Fibroblast of lung (primary cell): ENCODE measurements at regions not wholly inside any gene's neighbourhood (a gene's known extent, or its start where the extent isn't known, plus 50 kb on each side); places are given as distances from the start of the nearest gene placed in this dataset.

ENCODE experiments used
- DNase-seq, 2 donors: peaks; one replicate each; pipeline versions ENCODE4 v3.0.0 to v3.0.0-alpha.2; 2010; ENCODE audit warnings: low read depth in 2 of 2
- H2AFZ ChIP-seq: 2 replicates; pipeline ENCODE4 v1.5.1; 2012; ENCODE audit warnings: low read length, control low read depth, inconsistent platforms
- H3K27ac ChIP-seq: 2 replicates; pipeline ENCODE4 v1.5.1; 2011; ENCODE audit warnings: low read length, control low read depth; ENCODE audit not compliant: insufficient read depth
- H3K27me3 ChIP-seq: 2 replicates; pipeline ENCODE4 v1.5.1; 2011; ENCODE audit warnings: mild to moderate bottlenecking, low read length; ENCODE audit not compliant: control insufficient read depth, insufficient read depth
- H3K36me3 ChIP-seq: 2 replicates; pipeline ENCODE4 v1.5.1; 2011; ENCODE audit warnings: low read length; ENCODE audit not compliant: control insufficient read depth, insufficient read depth
- H3K4me1 ChIP-seq: 2 replicates; pipeline ENCODE4 v1.5.1; 2011; ENCODE audit warnings: low read length; ENCODE audit not compliant: control insufficient read depth, insufficient read depth; ENCODE audit errors: extremely low read depth
- H3K4me2 ChIP-seq: 2 replicates; pipeline ENCODE4 v1.5.1; 2011; ENCODE audit warnings: low read length, control low read depth; ENCODE audit not compliant: insufficient read depth; ENCODE audit errors: extremely low read depth
- H3K4me3 ChIP-seq, 4 experiments: fragments of 200-600 bp in 1 of 4; sonication (generic) in 1 of 4; replicated peaks in 1 of 4; 2 replicates each; pipeline ENCODE4 v1.5.1; 2011 to 2016; ENCODE audit warnings: low read length in 4 of 4, low read depth in 3 of 4, mild to moderate bottlenecking in 3 of 4, control low read depth in 2 of 4, inconsistent platforms in 1 of 4, mixed read lengths in 1 of 4; ENCODE audit not compliant: insufficient read depth in 1 of 4; ENCODE audit errors: control extremely low read depth in 1 of 4
- H3K79me2 ChIP-seq: 2 replicates; pipeline ENCODE4 v1.5.1; 2012; ENCODE audit warnings: mild to moderate bottlenecking, low read length, inconsistent platforms; ENCODE audit not compliant: control insufficient read depth, insufficient read depth
- H3K9ac ChIP-seq: 2 replicates; pipeline ENCODE4 v1.5.1; 2011; ENCODE audit warnings: mild to moderate bottlenecking, low read length, control low read depth; ENCODE audit not compliant: insufficient read depth
- H3K9me3 ChIP-seq: 2 replicates; pipeline ENCODE4 v1.5.1; 2012; ENCODE audit warnings: low read depth, low read length; ENCODE audit not compliant: control insufficient read depth, insufficient read depth
- H4K20me1 ChIP-seq: 2 replicates; pipeline ENCODE4 v1.5.1; 2011; ENCODE audit warnings: low read length; ENCODE audit not compliant: control insufficient read depth, insufficient read depth; ENCODE audit errors: extremely low read depth
- EZH2 ChIP-seq: IDR thresholded peaks from 2 replicates; pipeline ENCODE4 v1.5.1; 2012; ENCODE audit warnings: low read length, control low read depth, mild to moderate bottlenecking; ENCODE audit errors: missing control alignments
- TF ChIP-seq, protein P1 (sequence below), 2 donors: IDR thresholded peaks in 1 of 2; conservative IDR thresholded peaks in 1 of 2; 1 replicate in 1 of 2; 2 replicates in 1 of 2; pipeline ENCODE4 v1.5.1; 2011 to 2012; ENCODE audit warnings: low read length in 2 of 2, control low read depth in 1 of 2, inconsistent platforms in 1 of 2, low read depth in 1 of 2, mild to moderate bottlenecking in 1 of 2

DNA sequence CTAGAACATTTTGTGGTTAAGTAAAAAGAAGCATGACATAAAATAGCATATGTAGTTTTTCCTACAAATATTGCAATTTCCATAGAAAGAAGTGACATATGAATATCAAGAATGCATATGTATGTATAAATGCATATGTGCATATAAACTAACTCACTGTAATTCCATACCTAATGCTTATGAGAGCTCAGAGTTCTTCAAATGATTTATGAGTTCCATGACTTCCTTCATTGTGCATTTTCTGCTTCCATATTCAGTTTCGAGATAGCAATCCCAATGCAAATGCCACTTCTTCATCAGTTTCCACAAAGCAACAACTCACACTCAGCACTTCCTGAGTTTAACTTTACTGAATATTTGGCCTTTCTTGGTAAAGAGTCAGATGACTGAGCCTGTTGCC lies 1744.3 kb upstream of the MIR17HG start:
- Histone ChIP-seq H3K27me3 (no peaks in the 10 kb centered on the region), H3K4me3 (no peak overlapping the region), H4K20me1 (no peaks in the 10 kb centered on the region), H2AFZ (no peak overlapping the region), H3K4me2 (no peak overlapping the region), H3K9me3 (no peaks in the 10 kb centered on the region), H3K27ac (no peak overlapping the region), H3K79me2 (no peaks in the 10 kb centered on the region), H3K36me3 (no peaks in the 10 kb centered on the region), H3K4me1 (no peaks in the 10 kb centered on the region), H3K9ac (no peak overlapping the region)
- no peak for TF ChIP-seq EZH2
- TF ChIP-seq, protein P1, sequence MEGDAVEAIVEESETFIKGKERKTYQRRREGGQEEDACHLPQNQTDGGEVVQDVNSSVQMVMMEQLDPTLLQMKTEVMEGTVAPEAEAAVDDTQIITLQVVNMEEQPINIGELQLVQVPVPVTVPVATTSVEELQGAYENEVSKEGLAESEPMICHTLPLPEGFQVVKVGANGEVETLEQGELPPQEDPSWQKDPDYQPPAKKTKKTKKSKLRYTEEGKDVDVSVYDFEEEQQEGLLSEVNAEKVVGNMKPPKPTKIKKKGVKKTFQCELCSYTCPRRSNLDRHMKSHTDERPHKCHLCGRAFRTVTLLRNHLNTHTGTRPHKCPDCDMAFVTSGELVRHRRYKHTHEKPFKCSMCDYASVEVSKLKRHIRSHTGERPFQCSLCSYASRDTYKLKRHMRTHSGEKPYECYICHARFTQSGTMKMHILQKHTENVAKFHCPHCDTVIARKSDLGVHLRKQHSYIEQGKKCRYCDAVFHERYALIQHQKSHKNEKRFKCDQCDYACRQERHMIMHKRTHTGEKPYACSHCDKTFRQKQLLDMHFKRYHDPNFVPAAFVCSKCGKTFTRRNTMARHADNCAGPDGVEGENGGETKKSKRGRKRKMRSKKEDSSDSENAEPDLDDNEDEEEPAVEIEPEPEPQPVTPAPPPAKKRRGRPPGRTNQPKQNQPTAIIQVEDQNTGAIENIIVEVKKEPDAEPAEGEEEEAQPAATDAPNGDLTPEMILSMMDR (conservative IDR thresholded peaks at IDR 0.05 in 1 of 2, IDR thresholded peaks at IDR 0.05 in 1 of 2; ENCODE audit: low read depth in 1 of 2, low read length in 2 of 2): no peak
- DNase-seq: no peak

DNA sequence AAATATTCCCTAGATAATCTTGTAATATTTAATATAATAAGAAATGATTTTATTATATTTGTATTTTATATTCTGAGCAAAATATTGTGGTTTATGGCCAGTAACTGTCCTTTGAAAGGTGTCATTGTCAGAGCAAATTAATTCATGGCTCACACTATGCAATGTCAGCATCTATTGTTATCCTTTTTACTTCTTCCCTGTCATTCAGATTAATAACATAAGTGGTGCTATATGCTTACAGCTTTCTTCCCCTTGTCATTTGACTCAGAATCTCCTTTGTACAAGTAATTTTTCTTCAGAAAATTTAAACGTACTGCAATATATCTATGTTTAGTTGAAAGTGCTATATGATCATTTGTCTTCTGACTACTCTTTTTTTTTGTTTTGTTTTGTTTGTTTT lies 1738.2 kb upstream of the MIR17HG start:
- no peaks in the 10 kb centered on the region for H3K27me3 ChIP-seq
- H3K4me1 ChIP-seq: no peaks in the 10 kb centered on the region
- no peak overlapping the region for H3K27ac ChIP-seq
- no peaks in the 10 kb centered on the region for H4K20me1 ChIP-seq
- DNase-seq: no peak
- no peak overlapping the region for H2AFZ ChIP-seq
- no peak overlapping the region for H3K4me3 ChIP-seq
- no peak overlapping the region for H3K9ac ChIP-seq
- no peaks in the 10 kb centered on the region for H3K9me3 ChIP-seq
- no peaks in the 10 kb centered on the region for H3K79me2 ChIP-seq
- no peaks in the 10 kb centered on the region for H3K36me3 ChIP-seq
- no peak overlapping the region for H3K4me2 ChIP-seq
- no peak for TF ChIP-seq EZH2
- TF ChIP-seq, protein P1 (conservative IDR thresholded peaks at IDR 0.05 in 1 of 2, IDR thresholded peaks at IDR 0.05 in 1 of 2; ENCODE audit: low read depth in 1 of 2, low read length in 2 of 2): no peak

DNA sequence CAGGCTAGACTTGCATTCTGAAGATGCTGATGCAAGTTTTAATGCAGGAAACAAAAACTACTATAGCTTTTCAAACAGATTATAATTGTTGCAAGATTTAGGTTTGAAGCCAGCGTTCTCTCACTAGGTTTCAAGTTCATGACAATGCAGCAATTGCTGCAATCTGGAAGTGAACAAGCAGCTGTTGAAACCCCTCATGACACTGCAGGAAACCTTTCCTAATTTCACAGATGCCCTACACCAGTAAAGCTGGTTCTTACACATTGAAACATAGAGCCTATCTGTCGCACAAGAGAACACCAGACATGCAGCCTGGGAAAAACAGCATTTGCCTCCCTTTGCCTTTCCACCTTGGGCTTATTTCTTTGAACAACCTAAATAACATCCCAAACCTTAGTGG lies 1737.2 kb upstream of the MIR17HG start:
- no peaks in the 10 kb centered on the region for H4K20me1 ChIP-seq
- no peaks in the 10 kb centered on the region for H3K4me1 ChIP-seq
- DNase-seq: no peak
- no peak overlapping the region for H2AFZ ChIP-seq
- H3K27me3 ChIP-seq: no peaks in the 10 kb centered on the region
- H3K4me2 ChIP-seq: no peak overlapping the region
- no peaks in the 10 kb centered on the region for H3K9me3 ChIP-seq
- no peaks in the 10 kb centered on the region for H3K79me2 ChIP-seq
- H3K9ac ChIP-seq: no peak overlapping the region
- H3K27ac ChIP-seq: no peak overlapping the region
- H3K4me3 ChIP-seq: no peak overlapping the region
- no peaks in the 10 kb centered on the region for H3K36me3 ChIP-seq
- TF ChIP-seq, protein P1 (conservative IDR thresholded peaks at IDR 0.05 in 1 of 2, IDR thresholded peaks at IDR 0.05 in 1 of 2; ENCODE audit: low read depth in 1 of 2, low read length in 2 of 2): no peak
- no peak for TF ChIP-seq EZH2
